ENCODE measurements at regions not wholly inside any gene's neighbourhood (a gene's known extent, or its start where the extent isn't known, plus 50 kb on each side); places are given as distances from the start of the nearest gene placed in this dataset.

DNA sequence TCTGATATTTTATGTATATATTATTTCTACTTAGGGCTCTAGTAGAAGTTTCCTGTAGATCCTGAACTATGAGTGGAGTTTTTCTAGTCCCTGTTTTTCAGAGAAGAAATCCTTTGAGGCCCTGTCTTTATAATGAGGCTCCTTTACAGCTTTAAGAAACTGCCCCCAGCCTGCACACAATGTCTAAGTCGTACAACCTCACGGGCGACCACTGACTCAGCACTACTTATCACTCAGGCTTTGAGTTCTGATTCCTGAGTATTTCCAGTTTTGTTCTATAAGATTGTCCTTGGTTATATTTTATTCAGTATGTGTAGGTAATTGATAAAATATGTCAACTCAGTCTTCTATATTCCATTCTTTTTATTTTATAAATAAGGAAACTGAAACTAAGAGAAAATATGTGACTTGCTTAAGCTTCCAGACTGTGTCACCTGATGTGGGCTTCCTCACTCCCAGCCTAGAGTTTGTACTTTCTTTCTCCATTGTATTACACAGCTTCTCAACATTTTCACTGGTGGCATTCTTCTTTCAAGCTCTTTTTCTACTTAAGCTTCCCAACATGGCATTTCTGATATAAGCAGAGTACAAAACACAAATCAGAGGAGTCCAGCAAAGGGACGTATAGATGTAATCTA is 167.0 kb downstream of the TBX18 start:
- TF ChIP-seq CTCF (conservative IDR thresholded peaks at IDR 0.05 in 1 of 2, IDR thresholded peaks at IDR 0.05 in 1 of 2; ENCODE audit: extremely low read depth in 1 of 2, insufficient read depth in 1 of 2, low read depth in 1 of 2, low read length in 2 of 2): no peak
- no peak for TF ChIP-seq EZH2 (IDR thresholded peaks at IDR 0.05; ENCODE audit: borderline replicate concordance, low read length)

All from mammary epithelial cell (primary cell).